Activated CD4-positive, alpha-beta T cell treated with anti-CD3 and anti-CD28 coated beads for 24 hours (primary cell): ENCODE measurements at regions not wholly inside any gene's neighbourhood (a gene's known extent, or its start where the extent isn't known, plus 50 kb on each side); places are given as distances from the start of the nearest gene placed in this dataset.

ENCODE experiments used
- DNase-seq, 2 donors: peaks; one replicate each; pipeline ENCODE4 v3.0.0-alpha.2; 2020; ENCODE audit warnings: low read depth in 2 of 2

DNA sequence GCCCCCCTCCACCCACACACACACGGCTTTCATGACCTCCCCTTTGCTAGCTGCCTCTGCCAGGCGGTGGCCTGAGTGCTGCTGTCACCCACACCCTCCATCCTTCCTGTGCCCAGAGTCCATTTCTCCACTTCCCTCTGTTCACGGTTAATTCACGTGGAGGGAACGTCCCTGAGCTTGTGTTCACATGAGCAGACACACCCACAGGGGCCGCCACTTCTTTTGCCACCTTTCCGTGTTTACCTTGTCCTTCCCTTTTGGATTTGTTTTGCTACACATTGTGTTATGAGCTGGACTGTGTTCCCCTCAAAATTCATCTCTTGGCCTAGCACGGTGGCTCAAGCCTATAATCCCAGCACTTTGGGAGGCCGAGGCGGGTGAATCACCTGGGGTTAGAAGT is 128.0 kb downstream of the ETS2 start:
- DNase-seq: no peak

DNA sequence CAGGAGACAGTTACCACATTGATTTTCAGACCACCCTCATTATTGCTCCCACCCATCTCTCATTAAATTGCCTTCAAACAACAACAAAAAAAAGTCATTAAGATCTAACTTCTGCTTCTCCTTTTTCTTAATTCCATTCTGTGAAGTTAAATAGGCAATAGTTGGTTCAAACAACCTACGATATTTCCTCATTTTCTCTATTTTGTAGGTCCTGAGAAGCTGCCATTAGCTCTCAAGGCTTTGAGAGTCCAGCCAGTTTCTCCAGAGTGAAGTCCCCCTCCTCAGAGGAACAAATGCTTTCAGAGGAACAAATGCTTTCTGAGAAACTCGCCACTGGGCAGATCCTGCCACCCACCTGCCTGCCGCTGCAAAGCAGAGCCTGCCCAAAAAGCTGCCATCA is 125.6 kb downstream of the ETS2 start:
- DNase-seq: no peak

DNA sequence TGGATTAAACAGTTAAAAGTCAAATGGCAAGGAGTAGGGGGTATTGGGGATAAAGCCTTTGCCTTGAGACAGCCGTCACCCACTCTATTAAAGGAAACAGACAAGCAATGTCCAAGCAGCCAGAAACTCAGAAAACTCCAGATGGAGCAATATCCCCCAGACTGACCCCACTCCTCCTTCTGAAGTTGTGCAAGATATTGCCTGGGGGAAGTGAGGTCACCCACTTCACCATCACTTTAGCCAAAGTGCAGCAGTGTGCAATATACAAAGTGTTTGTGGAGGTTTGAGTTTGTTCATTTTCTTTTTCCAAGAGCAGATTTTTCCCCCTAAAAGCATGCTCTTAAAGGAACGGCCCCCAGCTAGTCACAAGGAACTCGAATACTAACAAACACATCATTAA is 125.1 kb downstream of the ETS2 start:
- no peak for DNase-seq

DNA sequence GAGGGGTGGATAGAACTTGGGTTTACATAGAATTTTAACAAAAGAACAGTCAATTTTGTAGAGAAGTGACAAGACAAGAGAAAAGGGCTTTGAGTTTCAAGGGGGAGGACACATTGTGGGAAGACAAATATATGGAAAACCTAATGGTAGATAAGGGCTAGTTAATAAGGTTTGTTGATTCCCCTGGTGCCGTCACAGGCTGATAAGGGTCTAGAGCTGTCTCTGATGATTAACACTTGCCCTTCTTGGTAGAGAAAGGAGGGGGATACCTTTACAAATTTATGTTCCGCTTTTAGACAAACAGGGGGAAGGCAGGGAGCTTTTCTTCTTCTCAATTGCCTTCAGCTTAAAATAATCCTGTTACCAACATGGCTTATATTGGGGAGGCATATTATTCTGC is 124.3 kb downstream of the ETS2 start:
- no peak for DNase-seq

DNA sequence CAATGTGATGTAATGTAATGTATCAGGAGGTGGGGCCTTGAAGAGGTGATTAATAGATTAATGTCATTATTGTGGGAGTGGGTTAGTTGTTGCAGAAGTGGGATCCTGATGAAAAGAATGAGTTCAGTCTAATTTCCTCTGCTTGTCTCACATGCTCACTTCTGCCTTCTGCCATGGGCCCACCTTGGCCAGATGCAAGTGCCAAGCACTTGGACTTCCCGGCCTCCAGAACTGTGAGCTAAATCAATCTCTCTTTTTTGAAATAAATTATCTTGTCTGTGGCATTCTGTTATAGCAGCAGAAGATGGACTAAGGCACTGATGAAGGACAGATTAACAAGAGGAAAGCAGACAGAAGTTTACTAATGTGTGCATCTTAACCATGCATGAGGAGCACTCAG is 123.9 kb downstream of the ETS2 start:
- DNase-seq: no peak

DNA sequence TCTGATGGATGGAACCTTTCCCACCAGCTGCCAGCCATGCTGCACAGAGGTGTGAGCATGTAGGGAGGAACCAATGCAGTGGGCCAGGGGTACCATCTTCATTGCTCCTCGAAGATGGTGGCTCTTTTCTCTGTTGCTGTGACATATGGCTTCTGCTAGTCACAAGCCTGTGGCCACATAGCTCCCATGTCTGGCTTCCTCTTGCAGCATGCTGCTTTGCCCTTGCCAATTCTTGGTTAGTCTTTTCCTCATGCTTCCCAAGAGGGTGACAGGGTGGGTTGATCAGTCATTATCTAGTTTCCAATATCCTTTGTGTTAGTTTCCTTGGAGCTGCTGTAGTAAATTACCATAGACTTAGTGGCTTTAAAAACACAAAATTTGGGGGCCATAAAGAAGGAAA is 123.4 kb downstream of the ETS2 start:
- DNase-seq: no peak

DNA sequence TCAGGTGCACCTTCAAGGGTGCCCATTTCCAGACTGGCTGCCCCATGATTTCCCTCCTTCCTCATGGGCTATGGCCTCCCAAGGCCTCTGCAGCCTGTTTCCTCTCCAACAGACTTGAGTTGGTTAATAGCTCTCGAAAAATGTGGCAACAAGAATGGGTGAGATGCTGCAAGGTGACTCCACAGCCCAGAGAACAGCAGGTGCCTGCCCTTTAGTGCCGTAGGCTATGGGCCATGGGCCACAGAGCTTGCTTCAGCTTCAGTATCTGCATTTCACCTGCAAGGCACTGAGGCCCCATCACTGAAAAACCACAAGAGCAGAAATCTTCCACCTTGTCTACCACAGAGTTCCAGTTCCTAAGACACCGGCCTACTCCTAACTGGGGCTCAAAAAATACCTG is 122.0 kb downstream of the ETS2 start:
- no peak for DNase-seq

DNA sequence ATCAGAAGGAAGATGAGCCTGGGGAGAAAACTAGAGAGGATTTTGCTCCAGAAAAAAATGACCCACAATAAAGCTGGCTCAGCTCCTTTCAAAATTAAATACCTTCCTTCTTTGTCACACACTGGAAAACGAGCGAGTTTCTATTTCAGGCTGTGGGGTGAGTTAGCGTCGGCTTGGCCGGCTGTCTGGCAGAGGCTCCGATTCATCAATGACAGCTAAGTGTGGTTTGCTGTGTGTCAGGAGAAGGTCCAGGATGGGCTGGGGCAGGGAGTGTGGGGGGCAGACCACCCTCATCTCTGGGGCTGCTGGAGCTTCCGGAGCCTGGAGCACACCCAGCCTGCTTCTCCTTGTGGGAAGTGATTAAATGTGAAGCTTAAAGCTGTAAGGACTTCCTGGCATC is 120.2 kb downstream of the ETS2 start:
- DNase-seq: no peak

DNA sequence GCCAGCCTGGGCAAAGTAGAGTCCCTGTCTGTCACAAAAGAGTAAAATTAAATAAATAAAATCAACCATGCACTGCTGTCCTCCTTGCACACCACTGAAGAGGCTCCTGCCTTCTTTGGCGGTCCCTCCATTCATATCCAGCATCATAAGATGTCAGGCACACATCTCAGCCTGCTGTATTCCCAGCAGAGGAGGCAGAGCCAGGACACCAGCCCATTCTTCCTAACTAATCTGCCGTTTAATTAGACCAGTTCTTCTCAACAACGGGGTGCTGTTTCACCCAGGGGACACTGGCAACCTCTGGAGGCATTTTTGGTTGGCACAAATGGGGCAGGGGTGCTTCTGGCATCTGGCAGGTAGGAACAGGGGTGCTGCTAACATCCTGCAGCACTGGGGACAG is 119.7 kb downstream of the ETS2 start:
- no peak for DNase-seq

DNA sequence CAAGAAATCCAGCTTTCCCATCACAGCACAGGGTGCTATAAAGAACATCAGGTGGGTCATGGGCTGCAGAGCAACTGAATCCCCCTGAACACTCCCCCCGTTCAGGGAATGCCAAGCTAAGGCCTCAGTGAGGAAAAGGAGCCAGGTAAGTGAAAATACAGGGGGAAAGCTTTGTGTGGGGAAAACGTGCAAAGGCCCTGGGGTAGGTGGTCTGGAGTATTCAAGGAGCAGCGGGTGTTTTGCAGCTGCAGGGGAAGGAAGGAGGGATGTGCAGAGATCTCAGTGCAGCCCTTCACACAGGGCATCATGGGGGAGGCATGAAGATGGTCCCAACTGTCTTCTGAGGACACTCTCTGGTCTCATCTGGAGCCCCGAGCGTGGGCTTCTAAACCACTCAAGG is 119.2 kb downstream of the ETS2 start:
- no peak for DNase-seq

DNA sequence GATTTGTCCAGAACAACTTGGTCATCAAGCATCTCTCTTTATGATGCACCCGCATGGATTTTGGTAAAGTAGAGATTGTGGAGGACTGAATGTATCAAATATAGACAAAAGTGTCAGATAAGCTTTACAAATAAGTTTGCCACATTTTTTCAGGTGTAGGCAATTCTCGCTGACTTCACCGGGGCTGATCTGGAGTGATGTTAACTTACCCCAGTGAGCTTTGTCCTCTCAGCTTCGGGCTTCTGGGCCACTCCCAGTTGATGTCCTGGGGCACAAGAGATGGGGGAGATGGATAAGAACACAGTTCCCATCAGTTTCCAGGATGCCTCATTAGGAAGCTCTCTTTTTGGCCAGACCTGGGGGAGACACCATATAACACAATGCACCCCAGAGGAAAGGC is 117.7 kb downstream of the ETS2 start:
- DNase-seq: no peak

DNA sequence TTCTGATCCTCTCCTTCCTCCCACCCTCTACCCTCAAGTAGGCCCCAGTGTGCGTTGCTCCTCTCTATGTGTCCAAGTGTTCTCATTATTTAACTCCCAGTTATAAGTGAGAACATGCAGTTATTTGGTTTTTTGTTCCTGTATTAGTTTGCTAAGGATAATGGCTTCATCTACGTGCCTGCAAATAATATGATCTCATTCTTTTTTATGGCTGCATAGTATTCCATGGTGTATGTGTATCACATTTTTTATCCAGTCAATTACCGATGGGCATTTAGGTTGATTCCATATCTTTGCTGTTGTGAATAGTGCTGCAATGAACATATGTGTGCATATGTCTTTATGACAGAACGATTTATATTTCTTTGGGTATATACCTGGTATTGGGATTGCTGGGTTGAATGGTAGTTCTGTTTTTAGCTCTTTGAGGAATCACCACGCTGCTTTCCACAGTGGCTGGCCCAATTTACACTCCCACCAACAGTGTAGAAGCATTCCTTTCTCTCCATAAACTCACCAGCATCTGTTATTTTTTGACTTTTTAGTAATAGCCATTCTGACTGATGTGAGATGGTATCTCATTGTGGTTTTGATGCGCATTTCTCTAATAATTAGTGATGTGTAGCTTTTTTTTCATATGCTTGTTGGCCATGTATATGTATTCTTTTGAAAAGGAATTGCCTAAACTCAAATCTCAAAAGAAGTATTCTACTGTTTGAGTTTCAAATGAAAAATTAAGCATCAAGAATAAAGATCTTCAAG is 116.9 kb downstream of the ETS2 start:
- DNase-seq: no peak

DNA sequence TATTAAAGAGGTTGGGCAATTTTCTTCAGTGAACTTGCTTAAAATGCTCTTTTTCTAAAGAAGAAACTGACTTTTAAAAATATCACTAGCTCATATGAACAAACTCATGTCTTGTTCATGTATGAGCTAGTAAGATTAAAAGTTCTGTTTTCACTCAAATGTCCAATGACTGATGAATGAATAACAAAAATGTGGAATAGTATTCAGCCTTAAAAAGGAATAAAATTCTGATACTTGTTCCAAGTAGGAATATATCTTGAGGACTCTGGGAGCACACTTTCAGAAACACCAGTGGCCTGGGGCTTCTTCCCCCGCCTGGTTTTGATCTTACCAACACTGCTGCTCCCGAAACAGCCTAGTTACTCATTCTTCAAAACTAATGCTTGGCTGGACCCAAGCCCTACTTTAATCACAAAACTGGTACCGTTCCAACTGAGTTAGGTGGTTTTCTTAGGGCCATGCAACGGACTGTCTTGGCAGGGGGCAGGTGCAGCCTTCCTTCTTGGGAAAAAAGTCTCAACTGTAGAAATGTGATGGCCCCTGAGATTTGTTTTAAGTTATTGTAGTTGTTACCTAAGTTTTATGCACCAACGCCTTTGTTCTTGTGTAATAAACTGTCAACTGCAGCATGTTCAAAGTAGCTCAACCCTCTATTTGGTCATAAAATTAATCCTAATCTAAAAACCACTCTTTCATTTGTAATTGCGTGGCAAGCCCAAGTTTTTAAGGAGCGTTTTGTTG is 116.0 kb downstream of the ETS2 start:
- no peak for DNase-seq

DNA sequence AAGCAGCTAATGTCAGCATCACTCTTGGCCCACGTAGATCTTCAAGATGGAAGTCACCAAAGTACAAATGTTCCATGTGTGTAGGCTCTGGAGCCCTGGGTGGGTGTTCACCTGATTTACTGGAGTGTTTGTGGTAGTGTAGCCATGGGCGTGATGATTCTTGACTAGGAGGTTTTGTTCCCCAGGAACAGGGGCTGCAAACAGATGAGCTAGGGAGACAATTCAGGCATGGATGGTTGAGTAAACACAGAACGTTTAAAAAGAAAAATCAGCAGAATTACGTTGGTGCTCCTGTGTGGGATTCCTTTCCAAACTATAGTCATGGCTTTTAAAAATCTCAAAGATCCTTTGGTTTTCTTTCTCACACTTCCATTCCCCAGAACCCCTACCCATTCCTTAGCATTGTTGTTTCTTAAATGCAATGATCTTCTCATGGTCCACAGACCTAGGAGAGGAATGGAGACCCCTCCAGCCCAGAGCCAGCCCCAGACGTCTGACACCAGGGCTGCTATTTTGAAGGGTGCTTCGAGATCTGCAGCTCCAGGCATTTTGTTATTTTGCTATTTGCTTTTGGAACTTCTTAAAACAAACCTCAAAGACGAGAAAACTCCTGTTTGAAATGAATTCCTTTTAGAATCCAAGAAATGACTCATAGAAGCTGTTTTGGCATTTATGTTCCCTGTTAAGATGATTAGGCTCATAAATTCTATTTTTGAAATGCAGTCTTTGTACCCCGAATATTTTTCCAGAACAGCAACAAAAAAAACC is 115.1 kb downstream of the ETS2 start:
- DNase-seq: no peak

DNA sequence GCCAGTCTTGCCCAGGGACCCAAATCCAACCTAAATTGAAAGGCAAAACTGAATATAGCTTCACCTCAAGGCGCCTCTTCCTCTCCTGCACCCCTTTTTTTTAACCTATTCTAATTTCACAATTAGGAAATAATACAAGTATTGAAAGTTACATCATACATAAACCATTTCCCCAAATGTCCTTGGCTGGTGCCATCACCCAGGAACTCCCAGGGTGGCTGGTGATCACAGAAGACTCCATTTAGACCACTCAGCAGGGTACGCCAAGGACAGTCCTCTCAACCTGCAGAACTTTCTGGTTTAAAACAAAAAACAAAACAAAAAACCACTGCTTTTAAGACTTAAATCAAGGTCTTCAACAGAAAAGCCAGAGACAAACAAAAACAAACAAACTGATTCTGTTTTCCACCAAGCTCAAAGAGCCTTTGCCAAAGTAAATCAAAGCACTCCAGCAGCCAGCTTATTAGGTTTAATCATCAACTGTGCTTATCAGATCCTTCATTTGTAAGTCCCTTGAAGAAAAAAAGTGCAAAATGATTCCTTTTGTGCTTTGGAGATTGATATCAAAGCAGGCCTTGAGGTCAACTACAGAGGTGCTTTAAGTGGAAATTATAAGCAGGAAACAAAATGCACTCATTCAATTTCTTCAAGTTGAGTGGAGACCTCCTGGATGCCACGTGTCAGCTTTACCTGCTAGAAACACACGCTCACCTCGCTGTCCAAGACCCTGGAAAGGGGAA is 113.0 kb downstream of the ETS2 start:
- no peak for DNase-seq

DNA sequence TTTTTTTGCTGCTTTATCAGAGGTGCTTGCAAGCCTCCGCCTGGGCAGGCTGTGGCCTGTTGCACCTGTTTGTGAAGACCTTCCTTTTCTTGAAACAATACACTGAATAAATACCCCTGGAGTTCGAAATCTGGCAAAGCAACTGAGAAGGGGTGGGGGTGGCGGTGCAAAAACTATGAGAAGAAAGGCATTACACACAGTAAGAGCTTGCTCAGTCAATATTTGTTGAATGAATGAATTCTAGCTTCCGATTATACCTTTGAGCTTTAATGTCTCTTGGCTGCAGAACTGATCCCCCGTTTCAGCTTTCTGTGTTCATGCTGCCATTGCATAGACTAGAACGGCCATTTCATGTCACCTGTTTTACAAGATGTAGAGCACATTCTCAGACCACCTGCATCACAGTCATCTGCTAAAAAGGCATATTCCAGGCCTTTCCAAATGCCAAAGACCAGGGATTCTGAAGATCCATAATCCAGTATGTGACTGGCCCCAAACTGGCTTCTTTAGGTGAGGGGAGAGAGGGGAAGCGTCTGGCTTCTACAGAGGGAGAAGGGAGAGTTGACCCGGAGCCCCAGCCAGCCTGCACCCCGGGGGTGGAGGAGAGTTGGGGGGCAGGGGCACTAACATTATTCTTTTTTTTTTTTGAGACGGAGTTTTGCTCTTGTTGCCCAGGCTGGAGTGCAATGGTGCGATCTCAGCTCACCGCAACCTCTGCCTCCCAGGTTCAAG is 111.5 kb downstream of the ETS2 start:
- DNase-seq: no peak

DNA sequence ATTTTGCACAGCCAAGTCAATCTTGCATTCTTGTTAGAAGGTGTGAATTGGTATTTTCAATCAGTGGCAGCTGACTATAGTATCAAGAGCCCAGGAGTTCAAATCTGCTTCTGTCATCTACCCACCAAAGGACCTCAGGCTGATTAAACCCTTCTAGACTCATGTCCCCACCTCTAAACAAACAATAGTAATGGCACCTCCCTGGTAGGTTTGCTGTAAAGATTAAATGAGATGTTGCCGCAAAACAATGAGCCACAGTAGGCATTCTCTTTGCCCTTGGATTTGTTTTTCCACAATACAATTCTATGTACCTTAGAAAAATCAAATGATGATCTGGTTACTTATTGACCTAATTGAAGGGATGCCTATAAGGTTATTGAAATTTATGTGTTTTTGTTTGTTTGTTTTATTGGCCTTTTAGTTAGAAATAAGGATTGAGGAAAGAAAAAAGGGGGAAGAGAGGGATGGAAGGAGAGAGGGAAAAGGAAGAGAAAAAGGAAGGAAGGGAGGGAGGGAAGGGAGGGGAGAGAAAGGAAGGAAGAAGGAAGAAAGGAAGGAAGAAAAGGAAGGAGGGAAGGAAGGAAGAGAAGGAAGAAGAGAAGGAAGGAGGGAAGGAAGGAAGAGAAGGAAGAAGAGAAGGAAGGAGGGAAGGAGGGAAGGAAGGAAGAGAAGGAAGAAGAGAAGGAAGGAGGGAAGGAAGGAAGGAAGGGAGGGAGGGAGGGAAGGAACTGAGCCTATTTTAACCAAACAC is 110.7 kb downstream of the ETS2 start:
- no peak for DNase-seq

DNA sequence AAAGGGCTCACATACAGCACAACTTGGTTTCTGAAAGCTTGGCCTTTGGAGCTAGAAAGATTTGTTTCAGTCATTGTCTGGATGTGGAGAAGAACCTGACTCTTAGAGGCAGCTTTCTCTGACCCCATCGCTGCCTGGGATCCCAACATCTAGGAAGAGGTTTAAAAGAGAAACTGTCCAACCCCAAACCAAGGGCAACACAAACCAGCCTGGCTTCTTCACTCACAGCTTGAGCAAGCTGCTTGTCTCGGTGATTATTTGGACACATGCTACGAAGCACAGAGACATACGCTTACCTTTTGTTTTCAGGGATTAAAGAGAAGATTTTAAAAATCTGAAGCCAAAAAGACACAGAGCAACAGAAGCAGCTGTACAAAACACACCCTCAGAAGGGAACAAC is 109.8 kb downstream of the ETS2 start:
- DNase-seq: no peak

DNA sequence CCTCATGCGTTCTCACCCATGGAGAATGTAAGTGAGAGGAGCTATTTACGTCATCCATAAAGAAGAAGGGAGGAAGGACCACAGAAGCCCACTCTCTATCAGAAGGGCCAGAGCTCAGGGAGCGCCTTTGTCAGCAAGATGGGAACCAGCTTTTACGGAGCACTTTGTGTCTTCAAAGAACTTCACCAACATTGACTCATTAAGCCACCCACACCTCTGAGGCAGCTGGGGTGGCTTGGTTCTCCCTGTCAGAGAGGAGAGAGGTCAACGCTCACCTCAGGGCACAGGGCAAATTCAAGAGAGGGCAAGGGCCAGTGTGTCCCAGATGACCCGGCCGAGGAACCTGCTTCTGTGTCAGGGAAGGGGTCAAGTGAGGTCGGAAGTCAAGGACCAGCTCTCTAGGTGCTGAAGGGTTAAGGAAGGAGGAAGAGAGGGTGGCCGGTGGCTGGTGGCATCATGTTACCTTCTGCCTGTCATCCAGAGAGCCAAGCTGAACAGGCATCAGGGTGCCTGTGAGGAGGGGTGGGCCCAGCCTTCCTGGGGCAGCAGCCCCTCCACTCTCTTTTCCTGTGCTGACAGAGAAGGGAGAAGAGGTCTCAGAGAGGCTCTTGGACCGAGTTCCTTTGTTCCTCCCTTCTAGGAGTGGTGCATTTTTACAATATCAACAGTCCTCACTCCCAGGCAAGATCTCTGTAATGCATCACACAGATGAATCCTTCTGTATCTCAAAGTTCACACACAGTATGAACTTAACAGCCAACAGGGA is 109.0 kb downstream of the ETS2 start:
- no peak for DNase-seq
